GM13976 (cell line): ENCODE measurements at regions not wholly inside any gene's neighbourhood (a gene's known extent, or its start where the extent isn't known, plus 50 kb on each side); places are given as distances from the start of the nearest gene placed in this dataset.

ENCODE experiments used
- DNase-seq: peaks from one replicate; pipeline ENCODE4 v3.0.0; 2012; ENCODE audit warnings: low spot score
- CTCF ChIP-seq: IDR thresholded peaks from 2 replicates; pipeline ENCODE4 v1.5.1; 2012; ENCODE audit warnings: borderline replicate concordance, mild to moderate bottlenecking; ENCODE audit not compliant: insufficient read depth; ENCODE audit errors: extremely low read depth, missing control alignments, control extremely low read depth
- in situ Hi-C: fragments of 300-500 bp; cut with MboI; formaldehyde crosslinking; loops from one replicate; pipeline ENCODE4 v1.12.0; 2022; ENCODE audit warnings: low sequenced_read_pairs, mixed read lengths, inconsistent platforms; ENCODE audit not compliant: unreplicated experiment

- in situ Hi-C loops = no loop called here
- TF ChIP-seq CTCF = no peak
- DNase-seq = no peak
These were observed 124.5 kb downstream of the PTCSC3 start for GRCh38 chr14:36052063-36052462.

- no peak for DNase-seq
- no peak for TF ChIP-seq CTCF
- in situ Hi-C loops = no loop called here
These were observed 127.9 kb downstream of the PTCSC3 start for GRCh38 chr14:36048667-36049066.

GRCh38 chr14:36047912-36048311 lies 128.6 kb downstream of the PTCSC3 start:
- TF ChIP-seq CTCF = no peak
- DNase-seq = no peak
- in situ Hi-C loops = no loop called here

- TF ChIP-seq CTCF = no peak
- no peak for DNase-seq
- in situ Hi-C loops = no loop called here
These were observed 140.8 kb downstream of the PTCSC3 start for GRCh38 chr14:36035675-36036074.

- no peak for TF ChIP-seq CTCF
- no peak for DNase-seq
- in situ Hi-C loops = no loop called here
These were observed 147.9 kb downstream of the PTCSC3 start for GRCh38 chr14:36028665-36029064.

GRCh38 chr14:36028218-36028617 lies 148.3 kb downstream of the PTCSC3 start:
- TF ChIP-seq CTCF = no peak
- in situ Hi-C loops = no loop called here
- no peak for DNase-seq

- no peak for DNase-seq
- in situ Hi-C loops = no loop called here
- no peak for TF ChIP-seq CTCF
These were observed 149.2 kb downstream of the PTCSC3 start for GRCh38 chr14:36027354-36027753.
